Trophoblast cell (in vitro differentiated cells and primary cell): ENCODE measurements at regions not wholly inside any gene's neighbourhood (a gene's known extent, or its start where the extent isn't known, plus 50 kb on each side); places are given as distances from the start of the nearest gene placed in this dataset.

ENCODE experiments used
- DNase-seq, 2 donors: peaks; one replicate each; pipeline ENCODE4 v3.0.0-alpha.2; 2016
- H2AFZ ChIP-seq: 2 replicates; pipeline ENCODE4 v1.6.1; 2013; ENCODE audit warnings: low read length, moderate library complexity, mild to moderate bottlenecking; ENCODE audit not compliant: insufficient read depth, poor library complexity
- H2AK5ac ChIP-seq: 2 replicates; pipeline ENCODE4 v1.6.1; 2013; ENCODE audit warnings: mild to moderate bottlenecking, low read length
- H2BK120ac ChIP-seq: 2 replicates; pipeline ENCODE4 v1.6.1; 2013; ENCODE audit warnings: low read length, mild to moderate bottlenecking, moderate library complexity; ENCODE audit not compliant: insufficient read depth, poor library complexity
- H2BK12ac ChIP-seq: 2 replicates; pipeline ENCODE4 v1.6.1; 2013; ENCODE audit warnings: mild to moderate bottlenecking, low read length, moderate library complexity
- H2BK5ac ChIP-seq: 2 replicates; pipeline ENCODE4 v1.6.1; 2013; ENCODE audit warnings: low read length, low read depth, moderate library complexity, mild to moderate bottlenecking; ENCODE audit not compliant: poor library complexity
- H3K14ac ChIP-seq: 2 replicates; pipeline ENCODE4 v1.6.1; 2013; ENCODE audit warnings: mild to moderate bottlenecking, low read length
- H3K18ac ChIP-seq: 2 replicates; pipeline ENCODE4 v1.6.1; 2013; ENCODE audit warnings: mild to moderate bottlenecking, low read length
- H3K23ac ChIP-seq: 2 replicates; pipeline ENCODE4 v1.6.1; 2013; ENCODE audit warnings: low read length
- H3K27ac ChIP-seq: 2 replicates; pipeline ENCODE4 v1.5.1; 2013; ENCODE audit warnings: low read depth, mild to moderate bottlenecking, inconsistent platforms, low read length, moderate library complexity
- H3K27me3 ChIP-seq: 2 replicates; pipeline ENCODE4 v1.6.1; 2013; ENCODE audit warnings: inconsistent platforms, mild to moderate bottlenecking, low read length, moderate library complexity; ENCODE audit not compliant: insufficient read depth
- H3K36me3 ChIP-seq, 2 experiments: 1 replicate in 1 of 2; 2 replicates in 1 of 2; pipeline ENCODE4 v1.6.1; 2013; ENCODE audit warnings: low read length in 2 of 2, mild to moderate bottlenecking in 2 of 2, moderate library complexity in 1 of 2; ENCODE audit not compliant: insufficient read depth in 2 of 2, control insufficient read depth in 1 of 2
- H3K4ac ChIP-seq: 2 replicates; pipeline ENCODE4 v1.6.1; 2013; ENCODE audit warnings: low read depth, mild to moderate bottlenecking, low read length, moderate library complexity
- H3K4me1 ChIP-seq, 2 experiments: 1 replicate in 1 of 2; 2 replicates in 1 of 2; pipeline ENCODE4 v1.6.1; 2013; ENCODE audit warnings: low read length in 2 of 2, mild to moderate bottlenecking in 2 of 2, moderate library complexity in 1 of 2; ENCODE audit not compliant: insufficient read depth in 2 of 2, control insufficient read depth in 1 of 2
- H3K4me2 ChIP-seq: 2 replicates; pipeline ENCODE4 v1.6.1; 2013; ENCODE audit warnings: inconsistent platforms, mild to moderate bottlenecking, low read length, moderate library complexity
- H3K4me3 ChIP-seq: 2 replicates; pipeline ENCODE4 v1.5.1; 2013; ENCODE audit warnings: mild to moderate bottlenecking, low read depth, low read length, inconsistent platforms
- H3K79me1 ChIP-seq: one replicate; pipeline ENCODE4 v1.6.1; 2013; ENCODE audit warnings: low read length
- H3K79me2 ChIP-seq: 2 replicates; pipeline ENCODE4 v1.6.1; 2013; ENCODE audit warnings: low read length, mild to moderate bottlenecking; ENCODE audit not compliant: control insufficient read depth, insufficient read depth, poor library complexity
- H3K9ac ChIP-seq: 2 replicates; pipeline ENCODE4 v1.6.1; 2013; ENCODE audit warnings: mild to moderate bottlenecking, low read length
- H3K9me3 ChIP-seq: 2 replicates; pipeline ENCODE4 v1.6.1; 2013; ENCODE audit warnings: low read depth, mild to moderate bottlenecking, control low read depth, inconsistent platforms, low read length; ENCODE audit not compliant: insufficient read depth
- H4K12ac ChIP-seq: 2 replicates; pipeline ENCODE4 v1.6.1; 2013; ENCODE audit warnings: low read depth, mild to moderate bottlenecking, low read length, moderate library complexity
- H4K8ac ChIP-seq: 2 replicates; pipeline ENCODE4 v1.6.1; 2013; ENCODE audit warnings: low read depth, mild to moderate bottlenecking, low read length, moderate library complexity
- H4K91ac ChIP-seq: one replicate; pipeline ENCODE4 v1.6.1; 2013; ENCODE audit warnings: low read depth, mild to moderate bottlenecking, low read length, moderate library complexity
- WGBS: extraction: QIAGEN DNeasy Blood & Tissue Kit; methylation state at CpG from one replicate; pipeline ENCODE4 v1.1.7; 2013; ENCODE audit warnings: missing lambda C conversion rate; ENCODE audit not compliant: insufficient read length, insufficient coverage; ENCODE audit errors: extremely low coverage; 5-methylcytosine and 5-hydroxymethylcytosine counted together

DNA sequence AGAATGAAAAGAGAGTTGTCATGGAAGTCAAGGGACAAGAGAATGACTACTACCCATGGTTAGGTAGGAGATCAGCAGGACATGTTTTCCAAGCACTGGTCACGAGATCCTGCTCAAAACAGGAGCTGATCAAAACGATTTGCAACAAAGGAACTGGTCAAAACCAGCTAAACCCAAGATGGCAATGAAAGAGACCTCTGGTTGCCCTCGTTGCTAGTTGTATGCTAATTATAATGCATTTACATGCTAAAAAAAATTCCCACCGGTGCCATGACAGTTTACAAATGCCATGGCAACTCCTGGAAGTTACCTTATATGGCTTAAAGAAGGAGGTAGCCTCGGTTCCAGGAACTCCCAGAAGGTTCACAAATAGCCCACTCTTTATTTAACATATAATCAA lies 95.0 kb upstream of the OTX2 start:
- H3K27me3 ChIP-seq, result no peaks in the 10 kb centered on the region
- H3K4me3 ChIP-seq, result no peak overlapping the region
- no peak overlapping the region for H3K4me2 ChIP-seq
- no peak overlapping the region for H2BK120ac ChIP-seq
- H3K4me1 ChIP-seq, result no peaks in the 10 kb centered on the region
- no peak overlapping the region for H2AFZ ChIP-seq
- H3K14ac ChIP-seq, result no peak overlapping the region
- no peaks in the 10 kb centered on the region for H3K79me1 ChIP-seq
- H3K4ac ChIP-seq, result no peak overlapping the region
- no peak overlapping the region for H3K27ac ChIP-seq
- no peak overlapping the region for H3K23ac ChIP-seq
- no peak overlapping the region for H2BK12ac ChIP-seq
- no peak overlapping the region for H3K9ac ChIP-seq
- H3K79me2 ChIP-seq, result no peaks in the 10 kb centered on the region
- H4K12ac ChIP-seq, result no peak overlapping the region
- no peak overlapping the region for H2AK5ac ChIP-seq
- H3K18ac ChIP-seq, result no peak overlapping the region
- whole genome bisulfite sequencing, result no CpG with 5 or more reads among the region's 5 CpGs
- H3K36me3 ChIP-seq, result no peaks in the 10 kb centered on the region
- H2BK5ac ChIP-seq, result no peak overlapping the region
- DNase-seq, result no peak
- peaks cover 1% of the 10 kb centered on the region for H3K9me3 ChIP-seq
- no peak overlapping the region for H4K8ac ChIP-seq
- no peak overlapping the region for H4K91ac ChIP-seq

DNA sequence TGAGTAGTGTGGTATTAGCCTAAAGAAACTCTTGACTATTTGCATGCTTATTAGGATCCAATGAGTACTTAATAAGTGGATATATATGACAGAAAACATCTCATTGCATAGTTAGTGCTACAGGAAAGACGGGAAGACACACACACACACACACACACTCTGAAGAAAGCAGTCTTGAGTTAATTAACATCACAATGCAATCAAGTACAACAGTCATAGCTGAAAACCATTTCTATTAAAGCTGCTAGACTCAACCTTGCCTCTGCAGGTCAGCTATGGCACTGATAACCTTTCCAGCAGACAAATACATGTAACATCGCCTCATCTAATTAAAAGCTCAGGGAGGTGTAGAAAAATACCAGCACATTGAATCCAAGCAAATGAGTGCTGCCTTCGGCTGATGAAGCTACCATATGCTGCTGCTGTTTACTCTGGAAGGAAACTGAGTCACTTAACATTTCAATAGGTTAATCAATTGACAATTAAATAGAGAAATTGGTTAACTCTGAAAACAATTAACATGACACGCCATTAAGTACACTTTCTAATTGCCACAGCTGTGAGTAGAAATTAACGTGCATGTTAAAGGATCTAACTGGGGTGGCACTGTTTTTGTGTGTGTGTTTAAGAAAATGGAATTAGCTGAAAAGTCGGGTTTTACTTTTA lies 93.2 kb upstream of the OTX2 start:
- Histone ChIP-seq H3K9ac (no peak overlapping the region), H4K12ac (no peak overlapping the region), H3K4ac (no peak overlapping the region), H3K27me3 (no peaks in the 10 kb centered on the region), H3K36me3 (no peaks in the 10 kb centered on the region), H2AK5ac (no peak overlapping the region), H3K79me1 (no peaks in the 10 kb centered on the region), H3K27ac (no peak overlapping the region), H2BK120ac (no peak overlapping the region), H3K14ac (no peak overlapping the region), H3K23ac (no peak overlapping the region), H3K18ac (no peak overlapping the region), H4K91ac (no peak overlapping the region), H3K9me3 (peaks cover 1% of the 10 kb centered on the region), H2BK5ac (no peak overlapping the region), H2AFZ (no peak overlapping the region), H3K4me1 (no peaks in the 10 kb centered on the region), H3K79me2 (no peaks in the 10 kb centered on the region), H3K4me2 (no peak overlapping the region), H3K4me3 (no peak overlapping the region), H2BK12ac (no peak overlapping the region), H4K8ac (no peak overlapping the region)
- no peak for DNase-seq
- no CpG with 5 or more reads among the region's 6 CpGs for WGBS

- no peak overlapping the region for H2BK12ac ChIP-seq
- WGBS, result no CpG with 5 or more reads among the region's 6 CpGs
- H3K27me3 ChIP-seq, result no peaks in the 10 kb centered on the region
- H2BK120ac ChIP-seq, result no peak overlapping the region
- H3K9ac ChIP-seq, result no peak overlapping the region
- no peak overlapping the region for H3K4ac ChIP-seq
- no peak overlapping the region for H3K4me2 ChIP-seq
- no peak overlapping the region for H3K23ac ChIP-seq
- H4K91ac ChIP-seq, result no peak overlapping the region
- H3K9me3 ChIP-seq, result peaks cover 1% of the 10 kb centered on the region
- H3K36me3 ChIP-seq, result no peaks in the 10 kb centered on the region
- no peak overlapping the region for H2AFZ ChIP-seq
- DNase-seq, result no peak
- H3K18ac ChIP-seq, result no peak overlapping the region
- H3K79me2 ChIP-seq, result no peaks in the 10 kb centered on the region
- H4K12ac ChIP-seq, result no peak overlapping the region
- H3K4me1 ChIP-seq, result no peaks in the 10 kb centered on the region
- H4K8ac ChIP-seq, result no peak overlapping the region
- H3K27ac ChIP-seq, result no peak overlapping the region
- H3K14ac ChIP-seq, result no peak overlapping the region
- H2BK5ac ChIP-seq, result no peak overlapping the region
- no peak overlapping the region for H3K4me3 ChIP-seq
- no peak overlapping the region for H2AK5ac ChIP-seq
- H3K79me1 ChIP-seq, result no peaks in the 10 kb centered on the region
These were observed 92.1 kb upstream of the OTX2 start for GRCh38 chr14:56902385-56902784.

- Histone ChIP-seq H2AK5ac (no peak overlapping the region), H4K8ac (no peak overlapping the region), H3K79me2 (no peaks in the 10 kb centered on the region), H3K23ac (no peak overlapping the region), H2BK12ac (no peak overlapping the region), H3K4me2 (no peak overlapping the region), H3K27me3 (no peaks in the 10 kb centered on the region), H3K9me3 (no peaks in the 10 kb centered on the region), H2BK120ac (no peak overlapping the region), H3K4me1 (no peaks in the 10 kb centered on the region), H2AFZ (no peak overlapping the region), H3K36me3 (no peaks in the 10 kb centered on the region), H4K12ac (no peak overlapping the region), H3K4ac (no peak overlapping the region), H3K9ac (no peak overlapping the region), H3K14ac (no peak overlapping the region), H3K18ac (no peak overlapping the region), H4K91ac (no peak overlapping the region), H3K79me1 (no peaks in the 10 kb centered on the region), H2BK5ac (no peak overlapping the region), H3K4me3 (no peak overlapping the region), H3K27ac (no peak overlapping the region)
- no CpG with 5 or more reads among the region's 6 CpGs for WGBS
- no peak for DNase-seq
These were observed 90.4 kb upstream of the OTX2 start for GRCh38 chr14:56900726-56901125.
